Neural progenitor cell (in vitro differentiated cells): ENCODE measurements at regions not wholly inside any gene's neighbourhood (a gene's known extent, or its start where the extent isn't known, plus 50 kb on each side); places are given as distances from the start of the nearest gene placed in this dataset.

ENCODE experiments used
- DNase-seq: peaks from one replicate; pipeline ENCODE4 v3.0.0-alpha.2; 2016; ENCODE audit warnings: low spot score
- H2AFZ ChIP-seq: fragments of 200-600 bp; sonication (generic); replicated peaks from 2 replicates; pipeline ENCODE4 v1.6.1; 2016; ENCODE audit warnings: antibody characterized with exemption
- H3F3A ChIP-seq: fragments of 200-600 bp; sonication (generic); 2 replicates; pipeline ENCODE4 v1.6.1; 2016; ENCODE audit warnings: antibody characterized with exemption, low read depth
- H3K27ac ChIP-seq: fragments of 200-600 bp; sonication (generic); 2 replicates; pipeline ENCODE4 v1.5.1; 2016; ENCODE audit warnings: mild to moderate bottlenecking
- H3K27me3 ChIP-seq: fragments of 200-600 bp; sonication (generic); 2 replicates; pipeline ENCODE4 v1.6.1; 2016; ENCODE audit warnings: mild to moderate bottlenecking, moderate library complexity
- H3K36me3 ChIP-seq: fragments of 200-600 bp; sonication (generic); 2 replicates; pipeline ENCODE4 v1.5.1; 2016
- H3K4me1 ChIP-seq: fragments of 200-600 bp; sonication (generic); 2 replicates; pipeline ENCODE4 v1.6.1; 2016; ENCODE audit warnings: mixed run types
- H3K4me2 ChIP-seq: fragments of 200-600 bp; sonication (generic); 2 replicates; pipeline ENCODE4 v1.6.1; 2016
- H3K4me3 ChIP-seq: fragments of 200-600 bp; sonication (generic); 2 replicates; pipeline ENCODE4 v1.5.1; 2016
- H3K79me2 ChIP-seq: fragments of 200-600 bp; sonication (generic); 2 replicates; pipeline ENCODE4 v1.6.1; 2016; ENCODE audit warnings: low read depth
- H3K9ac ChIP-seq: fragments of 200-600 bp; sonication (generic); 2 replicates; pipeline ENCODE4 v1.6.1; 2016
- H3K9me3 ChIP-seq: fragments of 200-600 bp; sonication (generic); 2 replicates; pipeline ENCODE4 v1.5.1; 2016; ENCODE audit warnings: low read depth
- H4K20me1 ChIP-seq: fragments of 200-600 bp; sonication (generic); 2 replicates; pipeline ENCODE4 v1.6.1; 2016; ENCODE audit warnings: low read depth
- H3K27ac Mint-ChIP-seq: 3 replicates; pipeline ENCODE4 v1.8.0; 2021; ENCODE audit warnings: mixed read lengths
- H3K27me3 Mint-ChIP-seq: 2 replicates; pipeline ENCODE4 v1.8.0; 2022; ENCODE audit warnings: low read depth, mild to moderate bottlenecking, inconsistent platforms, moderate library complexity, mixed read lengths; ENCODE audit not compliant: insufficient read depth
- H3K36me3 Mint-ChIP-seq: 3 replicates; pipeline ENCODE4 v1.8.0; 2021; ENCODE audit warnings: mixed read lengths
- H3K4me1 Mint-ChIP-seq: 3 replicates; pipeline ENCODE4 v1.8.0; 2021; ENCODE audit warnings: mixed read lengths
- H3K4me3 Mint-ChIP-seq: 3 replicates; pipeline ENCODE4 v1.8.0; 2021; ENCODE audit warnings: mild to moderate bottlenecking, moderate library complexity, mixed read lengths
- H3K9me3 Mint-ChIP-seq: 3 replicates; pipeline ENCODE4 v1.8.0; 2020; ENCODE audit warnings: mixed read lengths
- CTCF ChIP-seq: fragments of 200-600 bp; sonication (generic); IDR thresholded peaks from 2 replicates; pipeline ENCODE4 v1.5.1; 2017; ENCODE audit warnings: antibody characterized with exemption, mild to moderate bottlenecking
- EZH2 ChIP-seq: fragments of 200-600 bp; sonication (generic); IDR thresholded peaks from 2 replicates; pipeline ENCODE4 v1.6.1; 2017; ENCODE audit warnings: antibody characterized with exemption, mild to moderate bottlenecking, moderate library complexity
- EZH2phosphoT487 ChIP-seq: fragments of 200-600 bp; sonication (generic); IDR thresholded peaks from 2 replicates; pipeline ENCODE4 v1.6.1; 2017; ENCODE audit warnings: antibody characterized with exemption

GRCh38 chr2:145657265-145657664 is 1137.3 kb upstream of the ZEB2 start:
- H3K4me1 ChIP-seq: peaks cover 6% of the 10 kb centered on the region
- no peak for DNase-seq
- H3K27ac ChIP-seq: no peak overlapping the region
- no peaks in the 10 kb centered on the region for H3K79me2 ChIP-seq
- H3K4me1 Mint-ChIP-seq: no peaks in the 10 kb centered on the region
- no peak overlapping the region for H3K9ac ChIP-seq
- no peaks in the 10 kb centered on the region for H3K9me3 Mint-ChIP-seq
- H3K9me3 ChIP-seq: no peaks in the 10 kb centered on the region
- no peaks in the 10 kb centered on the region for H3K27me3 ChIP-seq
- H3K4me3 Mint-ChIP-seq: no peak overlapping the region
- H3K27me3 Mint-ChIP-seq: no peaks in the 10 kb centered on the region
- TF ChIP-seq EZH2: no peak
- TF ChIP-seq CTCF: no peak
- TF ChIP-seq EZH2phosphoT487: no peak
- H3K27ac Mint-ChIP-seq: no peak overlapping the region
- H3K36me3 ChIP-seq: no peaks in the 10 kb centered on the region
- no peaks in the 10 kb centered on the region for H4K20me1 ChIP-seq
- H3K4me3 ChIP-seq: no peak overlapping the region
- H2AFZ ChIP-seq: no peak overlapping the region
- no peaks in the 10 kb centered on the region for H3K36me3 Mint-ChIP-seq
- H3F3A ChIP-seq: no peaks in the 10 kb centered on the region
- no peak overlapping the region for H3K4me2 ChIP-seq

- H2AFZ ChIP-seq: no peak overlapping the region
- no peaks in the 10 kb centered on the region for H3K4me1 Mint-ChIP-seq
- no peak overlapping the region for H3K27ac Mint-ChIP-seq
Observed at GRCh38 chr2:145655165-145655765, 1135.3 kb upstream of the ZEB2 start.

GRCh38 chr2:145654746-145655145 is 1134.8 kb upstream of the ZEB2 start:
- no peaks in the 10 kb centered on the region for H3F3A ChIP-seq
- no peak overlapping the region for H3K9ac ChIP-seq
- no peaks in the 10 kb centered on the region for H3K36me3 Mint-ChIP-seq

More at GRCh38 chr2:145655165-145655765, 1135.3 kb upstream of the ZEB2 start:
- Mint-ChIP-seq H3K9me3 (no peaks in the 10 kb centered on the region), H3K4me3 (no peak overlapping the region), H3K36me3 (no peaks in the 10 kb centered on the region), H3K27me3 (no peaks in the 10 kb centered on the region)
- no peak overlapping the region for H3K4me3 ChIP-seq
- H3F3A ChIP-seq: no peaks in the 10 kb centered on the region
- no peaks in the 10 kb centered on the region for H4K20me1 ChIP-seq
- no peaks in the 10 kb centered on the region for H3K36me3 ChIP-seq
- H3K4me2 ChIP-seq: no peak overlapping the region
- no peaks in the 10 kb centered on the region for H3K9me3 ChIP-seq
- TF ChIP-seq CTCF (no peak), EZH2 (no peak), EZH2phosphoT487 (no peak)
- DNase-seq: no peak
- H3K4me1 ChIP-seq: peaks cover 6% of the 10 kb centered on the region
- no peak overlapping the region for H3K9ac ChIP-seq
- no peaks in the 10 kb centered on the region for H3K79me2 ChIP-seq
- no peaks in the 10 kb centered on the region for H3K27me3 ChIP-seq
- H3K27ac ChIP-seq: no peak overlapping the region

More at GRCh38 chr2:145654746-145655145, 1134.8 kb upstream of the ZEB2 start:
- Mint-ChIP-seq H3K9me3 (no peaks in the 10 kb centered on the region), H3K27me3 (no peaks in the 10 kb centered on the region), H3K4me3 (no peak overlapping the region), H3K4me1 (no peaks in the 10 kb centered on the region), H3K27ac (no peak overlapping the region)
- no peak for TF ChIP-seq CTCF
- no peak for TF ChIP-seq EZH2phosphoT487
- TF ChIP-seq EZH2: no peak
- H3K4me1 ChIP-seq: peaks cover 6% of the 10 kb centered on the region
- no peaks in the 10 kb centered on the region for H3K36me3 ChIP-seq
- H3K27me3 ChIP-seq: no peaks in the 10 kb centered on the region
- H3K79me2 ChIP-seq: no peaks in the 10 kb centered on the region
- no peak overlapping the region for H3K27ac ChIP-seq
- DNase-seq: no peak
- no peaks in the 10 kb centered on the region for H4K20me1 ChIP-seq
- H2AFZ ChIP-seq: no peak overlapping the region
- H3K9me3 ChIP-seq: no peaks in the 10 kb centered on the region
- H3K4me2 ChIP-seq: no peak overlapping the region
- H3K4me3 ChIP-seq: no peak overlapping the region
